NT2/D1 (cell line): ENCODE measurements at regions not wholly inside any gene's neighbourhood (a gene's known extent, or its start where the extent isn't known, plus 50 kb on each side); places are given as distances from the start of the nearest gene placed in this dataset.

Source experiments
- SUZ12 ChIP-seq: IDR thresholded peaks from 2 replicates; pipeline ENCODE4 v1.6.1; 2011; ENCODE audit not compliant: insufficient read length, insufficient read depth; ENCODE audit errors: extremely low read depth
- YY1 ChIP-seq: IDR thresholded peaks from 2 replicates; pipeline ENCODE4 v1.6.1; 2011; ENCODE audit not compliant: insufficient read length, insufficient read depth
- ZNF274 ChIP-seq: IDR thresholded peaks from 2 replicates; pipeline ENCODE4 v1.6.1; 2011; ENCODE audit warnings: mild to moderate bottlenecking, low read depth, low read length

DNA sequence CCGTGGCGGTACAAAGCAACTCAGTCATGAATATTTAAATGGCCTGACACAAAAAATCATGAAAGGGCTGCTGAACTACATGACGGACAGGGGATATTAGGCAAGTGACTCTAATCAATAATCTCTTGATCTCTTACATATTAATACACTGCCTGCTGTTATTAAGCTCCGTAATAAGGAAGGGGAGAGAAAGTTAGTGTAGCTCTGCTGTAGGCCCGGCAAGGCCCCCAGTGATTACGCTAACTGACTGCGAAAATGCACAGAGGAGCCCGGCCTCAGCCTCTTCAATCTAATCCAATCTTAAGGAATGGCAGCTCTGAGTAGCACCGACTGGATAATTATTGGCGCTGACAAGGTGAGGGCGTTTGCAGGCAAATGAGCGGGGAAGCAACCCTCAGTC is 583.5 kb upstream of the MKI67 start:
- TF ChIP-seq SUZ12: no peak
- no peak for TF ChIP-seq YY1
- TF ChIP-seq ZNF274: no peak
